DOHH2 (cell line): ENCODE measurements at regions not wholly inside any gene's neighbourhood (a gene's known extent, or its start where the extent isn't known, plus 50 kb on each side); places are given as distances from the start of the nearest gene placed in this dataset.

Source experiments
- CTCF ChIP-seq: fragments of 200-600 bp; sonication (generic); IDR thresholded peaks from one replicate; pipeline ENCODE4 v1.5.1; 2014; ENCODE audit warnings: antibody characterized with exemption, mild to moderate bottlenecking, low read depth, low read length; ENCODE audit not compliant: poor library complexity, severe bottlenecking
- EZH2phosphoT487 ChIP-seq: fragments of 200-600 bp; sonication (generic); IDR thresholded peaks from 2 replicates; pipeline ENCODE4 v1.6.1; 2017; ENCODE audit warnings: borderline replicate concordance, mild to moderate bottlenecking, antibody characterized with exemption, low read length, moderate library complexity, mixed read lengths

DNA sequence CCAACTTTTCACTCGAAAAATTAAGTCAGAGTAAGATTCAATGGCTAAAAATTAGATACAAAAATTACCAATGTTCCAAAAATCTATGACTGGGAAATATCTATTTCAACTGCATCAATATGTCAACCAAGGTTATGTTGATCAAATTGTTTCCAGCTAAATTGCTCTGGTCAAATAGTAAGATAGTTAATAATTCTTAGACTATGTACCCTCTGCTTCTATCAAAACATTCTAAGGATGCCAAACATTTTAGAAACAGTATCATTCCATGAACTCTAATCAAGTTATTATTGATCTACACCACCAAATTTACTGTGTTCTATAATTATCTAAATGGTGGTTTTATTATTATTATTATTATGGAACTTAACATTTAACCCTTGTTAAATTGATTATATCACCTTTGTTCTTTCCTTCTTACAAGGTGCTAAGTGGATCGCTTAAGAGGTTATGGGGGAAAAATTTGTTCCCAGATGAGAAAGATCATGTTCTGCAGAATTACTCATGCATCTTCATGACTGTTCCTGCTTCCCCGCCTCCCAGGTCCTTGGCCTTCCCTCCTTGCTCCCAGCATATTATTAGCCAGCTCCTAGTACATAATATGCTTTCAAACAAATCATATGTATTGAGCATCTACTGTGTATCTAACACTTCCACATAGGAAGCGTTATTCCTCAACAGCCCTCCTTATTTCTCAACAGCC lies 240.5 kb upstream of the KRR1 start:
- TF ChIP-seq CTCF (no peak), EZH2phosphoT487 (no peak)
